ENCODE measurements at regions not wholly inside any gene's neighbourhood (a gene's known extent, or its start where the extent isn't known, plus 50 kb on each side); places are given as distances from the start of the nearest gene placed in this dataset.

- TF ChIP-seq ZNF280B (CRISPR knock-in tag; IDR thresholded peaks at IDR 0.05): no peak
- no peak for TF ChIP-seq AFF4 (CRISPR knock-in tag; IDR thresholded peaks at IDR 0.05)
- peak; percentile 63 for TF ChIP-seq POLR2A (conservative IDR thresholded peaks at IDR 0.05)
- TF ChIP-seq HMBOX1 (IDR thresholded peaks at IDR 0.05): no peak
- peak; percentile 51; the same call in 1 of the 2 replicates for TF ChIP-seq HSF4 (CRISPR knock-in tag; IDR thresholded peaks at IDR 0.05; ENCODE audit: borderline replicate concordance)
- TF ChIP-seq ZBED1 (IDR thresholded peaks at IDR 0.05): no peak
- TF ChIP-seq ZNF121 (CRISPR knock-in tag; conservative IDR thresholded peaks at IDR 0.05): no peak
- no peak for TF ChIP-seq HDAC6 (IDR thresholded peaks at IDR 0.05; ENCODE audit: low read depth, low read length)
- peak in 1 of 2 experiments; percentile 94; a peak in 2 of 4 replicates for TF ChIP-seq FOXA3 (CRISPR knock-in tag; conservative IDR thresholded peaks at IDR 0.05 in 1 of 2, IDR thresholded peaks at IDR 0.05 in 1 of 2)
- no peak; the same call in 1 of the 2 replicates for TF ChIP-seq CREB3L1 (IDR thresholded peaks at IDR 0.05; ENCODE audit: borderline replicate concordance, low read depth)
- no peak for TF ChIP-seq ZNF354B (CRISPR knock-in tag; IDR thresholded peaks at IDR 0.05)
- TF ChIP-seq FOSL1 (tag; conservative IDR thresholded peaks at IDR 0.05): peak; percentile 89
- no peak for TF ChIP-seq NFYB (IDR thresholded peaks at IDR 0.05; ENCODE audit: extremely low read depth, insufficient read length)
- no peak for TF ChIP-seq BMI1 (IDR thresholded peaks at IDR 0.05; ENCODE audit: low read length)
- no peak for TF ChIP-seq SAFB2 (IDR thresholded peaks at IDR 0.05; ENCODE audit: borderline replicate concordance, low read depth, low read length, severe bottlenecking)
- no peak for TF ChIP-seq CAMTA2 (CRISPR knock-in tag; conservative IDR thresholded peaks at IDR 0.05)
- TF ChIP-seq DIDO1 (tag; IDR thresholded peaks at IDR 0.05; ENCODE audit: low read depth): no peak
- TF ChIP-seq ELK3 (CRISPR knock-in tag; IDR thresholded peaks at IDR 0.05): no peak
- TF ChIP-seq HOMEZ (CRISPR knock-in tag; IDR thresholded peaks at IDR 0.05): no peak
Measured at GRCh38 chr11:33941637-33942160, 49.8 kb upstream of the LMO2 start (continued).

Measured in K562 (cell line).